ENCODE measurements at regions not wholly inside any gene's neighbourhood (a gene's known extent, or its start where the extent isn't known, plus 50 kb on each side); places are given as distances from the start of the nearest gene placed in this dataset.

DNA sequence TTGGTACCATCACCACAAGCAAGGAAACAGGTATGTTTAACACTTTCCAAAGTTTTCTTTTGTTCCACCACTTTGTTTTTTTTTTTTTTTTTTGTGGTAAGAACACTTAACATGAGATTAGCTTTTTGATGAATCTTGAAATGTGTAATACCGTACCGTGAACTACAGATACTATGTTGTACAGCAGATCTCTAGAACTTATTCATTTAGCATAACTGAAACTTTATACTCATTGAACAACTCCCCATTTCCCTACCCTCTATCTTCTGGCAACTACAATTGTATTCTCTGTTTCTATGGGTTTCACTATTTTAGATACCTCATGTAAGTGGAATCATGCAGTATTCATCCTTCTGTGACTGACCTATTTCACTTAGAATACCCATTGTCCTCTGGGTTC is 162.7 kb upstream of the ITGB1 start:
- TF ChIP-seq SIN3A (IDR thresholded peaks at IDR 0.05; ENCODE audit: borderline replicate concordance, insufficient read depth, low read length) (no peak), TAF1 (IDR thresholded peaks at IDR 0.05; ENCODE audit: borderline replicate concordance, insufficient read depth, low read length) (no peak), POLR2AphosphoS5 (IDR thresholded peaks at IDR 0.05; ENCODE audit: low read depth, low read length) (no peak)
